ENCODE measurements at regions not wholly inside any gene's neighbourhood (a gene's known extent, or its start where the extent isn't known, plus 50 kb on each side); places are given as distances from the start of the nearest gene placed in this dataset.

- no peak for DNase-seq
Observed at GRCh38 chr4:16365036-16365569, 138.8 kb upstream of the TAPT1 start.

GRCh38 chr4:16360694-16361262 is 134.5 kb upstream of the TAPT1 start:
- no peak for DNase-seq

GRCh38 chr4:16353165-16353564 is 126.9 kb upstream of the TAPT1 start:
- no peak for DNase-seq

GRCh38 chr4:16351161-16351560 is 124.9 kb upstream of the TAPT1 start:
- no peak for DNase-seq

- DNase-seq: no peak
Observed at GRCh38 chr4:16344853-16345252, 118.6 kb upstream of the TAPT1 start.

GRCh38 chr4:16337936-16338335 is 111.7 kb upstream of the TAPT1 start:
- no peak for DNase-seq

- no peak for DNase-seq
Observed at GRCh38 chr4:16334601-16335000, 108.3 kb upstream of the TAPT1 start.

- no peak for DNase-seq
Observed at GRCh38 chr4:16329797-16330134, 103.5 kb upstream of the TAPT1 start.

- no peak for DNase-seq
Observed at GRCh38 chr4:16329125-16329796, 103.0 kb upstream of the TAPT1 start.

GRCh38 chr4:16322183-16322582 is 95.9 kb upstream of the TAPT1 start:
- no peak for DNase-seq

- no peak for DNase-seq
Observed at GRCh38 chr4:16315456-16315855, 89.2 kb upstream of the TAPT1 start.

- no peak for DNase-seq
Observed at GRCh38 chr4:16310606-16311005, 84.3 kb upstream of the TAPT1 start.

- no peak for DNase-seq
Observed at GRCh38 chr4:16302648-16303047, 76.4 kb upstream of the TAPT1 start.

- no peak for DNase-seq
Observed at GRCh38 chr4:16297003-16297402, 70.7 kb upstream of the TAPT1 start.

- DNase-seq: no peak
Observed at GRCh38 chr4:16294455-16294854, 68.2 kb upstream of the TAPT1 start.

- no peak for DNase-seq
Observed at GRCh38 chr4:16293210-16293838, 67.1 kb upstream of the TAPT1 start.

GRCh38 chr4:16292585-16292984 is 66.3 kb upstream of the TAPT1 start:
- no peak for DNase-seq

GRCh38 chr4:16290681-16291420 is 64.6 kb upstream of the TAPT1 start:
- no peak for DNase-seq

GRCh38 chr4:16289897-16290554 is 63.8 kb upstream of the TAPT1 start:
- DNase-seq: peak; percentile 8

- no peak for DNase-seq
Observed at GRCh38 chr4:16284050-16284449, 57.8 kb upstream of the TAPT1 start.

GRCh38 chr4:16278178-16278577 is 51.9 kb upstream of the TAPT1 start:
- DNase-seq: no peak

Data from CD4-positive, alpha-beta T cell treated with Interleukin-17A for 4 hours (primary cell).